HG03097 (cell line): ENCODE measurements at regions not wholly inside any gene's neighbourhood (a gene's known extent, or its start where the extent isn't known, plus 50 kb on each side); places are given as distances from the start of the nearest gene placed in this dataset.
A peak's percentile ranks its signal among the peaks of the same experiment; 100 is the strongest.
"Not testable (repeated sequence)": the region's sequence is repeated elsewhere in the genome, so short reads cannot be mapped to it uniquely, and the experiment has no call there.

Experiments used
- ATAC-seq: cut with Tn5 transposase; IDR thresholded peaks from one replicate; pipeline ENCODE4 v1.9.1; 2021; ENCODE audit not compliant: unreplicated experiment, low FRiP score

GRCh38 chr13:59364641-59365085, 799.1 kb downstream of the DIAPH3 start:
- ATAC-seq = no peak

DNA sequence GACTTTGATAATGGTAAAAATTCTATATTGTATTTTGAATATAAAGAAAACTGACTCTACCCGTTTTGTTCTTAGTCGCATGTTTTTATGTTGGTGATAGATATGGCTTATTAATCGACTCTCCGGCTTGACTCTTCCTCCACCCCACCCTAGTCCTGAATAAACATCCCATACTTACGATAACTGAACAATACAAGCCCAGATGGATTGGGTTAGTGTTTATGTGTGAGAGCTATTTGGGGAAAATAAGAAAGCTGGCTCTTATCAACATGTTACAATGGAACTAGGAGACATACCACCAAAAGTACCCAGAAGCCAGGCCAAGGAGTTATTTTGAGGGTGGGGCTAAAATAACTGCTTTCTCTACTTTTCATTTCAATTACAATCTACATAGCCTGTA, 796.3 kb downstream of the DIAPH3 start:
- ATAC-seq = no peak

DNA sequence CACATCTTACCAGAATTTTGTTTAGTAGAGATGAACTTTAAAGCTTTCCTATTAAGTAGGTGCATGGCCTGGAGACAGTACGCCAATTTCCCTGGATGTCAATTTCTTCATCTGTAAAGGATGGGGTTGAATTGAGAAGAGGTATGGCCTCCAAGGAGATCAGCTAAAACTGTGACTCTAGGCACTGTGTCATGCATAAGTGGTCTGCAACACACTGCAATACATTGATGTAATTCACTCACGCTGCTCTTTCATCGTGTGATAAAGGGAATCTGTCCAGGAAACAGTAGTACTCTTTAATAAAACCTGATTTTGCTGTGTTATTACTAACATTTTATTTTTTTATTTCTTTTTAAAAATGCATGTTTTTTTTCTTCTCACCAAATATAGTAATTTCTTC, 795.8 kb downstream of the DIAPH3 start:
- ATAC-seq = no peak

GRCh38 chr13:59368693-59369092, 795.0 kb downstream of the DIAPH3 start:
- ATAC-seq = no peak

DNA sequence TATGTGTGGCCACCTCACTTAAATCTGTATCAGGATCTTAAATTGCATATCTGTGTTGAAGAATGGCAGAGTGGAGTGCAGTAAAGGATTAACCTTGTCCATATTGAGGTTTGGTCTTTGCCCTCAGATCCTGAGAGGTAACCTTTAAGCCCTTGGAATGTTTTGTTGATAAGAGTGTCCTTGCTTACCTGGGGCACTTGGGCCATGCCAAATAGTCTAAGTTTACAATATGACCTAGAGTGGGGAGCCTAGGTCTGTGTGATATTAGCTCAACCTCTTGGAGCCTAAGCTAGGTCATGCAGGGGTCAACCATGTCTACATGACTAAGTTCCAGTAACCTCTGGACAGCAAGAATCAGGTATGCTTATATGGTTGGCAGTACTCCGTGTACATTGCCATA, 792.5 kb downstream of the DIAPH3 start:
- ATAC-seq = no peak

GRCh38 chr13:59373341-59373740, 790.4 kb downstream of the DIAPH3 start:
- ATAC-seq = no peak

DNA sequence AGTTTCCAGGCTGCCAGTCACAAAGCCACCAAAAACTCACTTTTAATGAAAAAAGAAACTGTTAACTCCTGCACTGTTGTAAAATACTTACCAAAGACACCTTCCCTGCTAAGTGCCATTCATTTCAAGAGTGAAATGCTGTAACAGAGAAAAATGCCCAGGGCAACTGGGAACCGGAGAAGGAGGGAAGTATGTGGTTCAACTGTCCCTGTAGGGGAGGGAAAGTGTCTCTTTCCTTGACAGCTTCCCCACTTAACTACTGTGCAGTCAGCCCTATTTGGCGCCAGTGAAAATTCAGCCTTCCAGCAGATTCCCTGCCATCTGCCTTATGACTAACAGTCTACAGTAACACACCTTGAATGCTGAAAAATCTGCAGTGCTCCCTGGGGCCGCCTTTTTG, 789.0 kb downstream of the DIAPH3 start:
- ATAC-seq = no peak

GRCh38 chr13:59384154-59384553, 779.6 kb downstream of the DIAPH3 start:
- ATAC-seq = no peak

GRCh38 chr13:59391696-59392095, 772.0 kb downstream of the DIAPH3 start:
- peak; percentile 99 for ATAC-seq

DNA sequence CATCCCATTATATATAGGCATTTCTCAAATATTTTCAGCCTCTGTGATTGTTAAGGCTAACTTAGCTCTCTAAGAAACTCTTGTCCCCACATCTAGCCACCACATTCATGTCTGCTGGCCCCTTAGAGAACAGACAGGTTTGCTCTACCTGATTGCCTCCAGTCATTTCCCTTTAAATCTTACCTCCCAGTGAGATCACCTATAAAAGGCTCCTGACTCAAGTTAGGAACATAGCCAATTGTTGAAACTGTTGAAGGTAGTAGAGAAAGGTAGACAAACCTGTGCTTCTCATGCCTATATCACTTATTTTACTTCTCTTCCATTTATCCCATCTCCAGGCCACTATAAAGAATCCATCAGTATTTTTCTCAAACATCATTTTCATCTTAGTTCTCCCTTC, 771.4 kb downstream of the DIAPH3 start:
- ATAC-seq = no peak

GRCh38 chr13:59394496-59394895, 769.2 kb downstream of the DIAPH3 start:
- no peak for ATAC-seq

GRCh38 chr13:59398127-59398526, 765.6 kb downstream of the DIAPH3 start:
- ATAC-seq = no peak

DNA sequence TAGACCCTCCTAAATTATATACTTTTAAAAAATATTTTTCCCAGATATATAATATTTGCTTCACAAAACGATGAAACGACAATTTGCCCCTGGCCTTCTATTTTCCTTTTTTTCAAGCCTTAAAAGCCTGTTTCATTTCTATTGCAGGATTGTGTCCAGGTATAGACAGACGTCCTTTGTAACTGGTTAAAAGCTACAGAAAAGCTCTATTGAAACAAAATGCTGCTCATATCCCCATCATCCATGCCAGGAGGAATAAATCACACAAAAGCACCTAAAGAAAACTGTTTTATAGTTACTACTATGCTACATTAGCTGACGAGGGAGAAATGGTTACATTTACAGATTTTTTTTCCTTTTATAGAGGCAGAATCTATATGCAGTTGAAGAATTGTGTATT, 765.1 kb downstream of the DIAPH3 start:
- no peak for ATAC-seq

DNA sequence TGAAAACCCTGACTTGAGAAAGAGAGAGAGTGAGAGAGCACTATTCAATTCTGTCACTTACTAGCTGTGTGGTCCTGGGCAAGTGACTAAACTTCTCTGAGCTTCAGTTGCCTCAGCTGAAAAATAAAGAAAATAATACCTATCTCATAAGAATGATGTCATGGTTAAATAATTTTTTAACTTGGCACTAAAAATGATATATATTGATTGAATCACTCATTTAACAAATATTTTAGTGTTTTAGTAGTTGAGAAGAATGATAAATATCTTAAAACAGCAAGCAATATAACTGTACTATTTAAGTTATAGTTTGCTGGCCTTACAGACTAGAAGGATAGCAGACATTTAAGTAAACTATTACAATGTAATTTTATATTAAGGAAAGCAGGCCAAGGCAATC, 764.2 kb downstream of the DIAPH3 start:
- ATAC-seq = no peak

DNA sequence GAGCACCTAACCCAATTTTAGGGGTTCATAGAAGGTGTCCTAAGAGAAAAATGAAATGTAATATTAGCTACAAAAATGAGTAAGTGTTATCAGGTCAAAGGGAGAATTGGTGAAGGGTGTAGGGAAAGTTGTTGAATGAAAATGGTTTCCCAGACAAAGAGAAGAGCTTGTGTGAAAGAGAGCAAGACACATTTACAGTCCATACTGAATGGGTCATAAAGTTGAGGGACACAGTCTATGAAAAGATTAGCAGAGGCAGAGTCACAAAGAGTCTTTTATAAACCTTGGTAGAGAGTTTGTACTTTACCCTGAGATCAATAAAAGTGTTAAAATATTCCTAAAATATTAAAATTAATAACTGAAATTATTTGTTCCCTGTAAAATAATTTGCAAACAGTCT, 759.4 kb downstream of the DIAPH3 start:
- no peak for ATAC-seq

- ATAC-seq = not testable (repeated sequence)
Observed at GRCh38 chr13:59407251-59407650, 756.5 kb downstream of the DIAPH3 start.

- ATAC-seq = no peak
Observed at GRCh38 chr13:59408738-59409137, 755.0 kb downstream of the DIAPH3 start.

DNA sequence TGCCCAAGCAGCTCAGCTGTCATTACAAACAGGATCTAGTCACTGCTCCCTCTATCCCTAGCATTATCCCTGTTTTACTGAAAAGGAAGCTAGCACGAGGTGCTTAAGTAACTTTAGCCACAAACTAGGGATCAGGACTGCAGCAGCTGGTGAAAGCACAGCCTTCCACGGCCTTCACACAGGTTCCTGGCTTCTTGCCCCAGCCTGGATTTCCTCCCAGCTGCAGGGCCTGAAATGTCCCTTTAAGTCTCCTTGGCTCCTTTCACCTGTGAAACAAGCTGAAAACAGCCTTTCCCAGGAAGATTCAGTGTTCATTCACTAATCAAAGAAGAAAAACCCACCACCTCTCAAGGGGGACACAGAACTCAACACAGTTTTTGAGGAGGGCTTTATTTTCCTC, 754.5 kb downstream of the DIAPH3 start:
- ATAC-seq = no peak

GRCh38 chr13:59409634-59410200, 754.0 kb downstream of the DIAPH3 start:
- ATAC-seq = no peak

DNA sequence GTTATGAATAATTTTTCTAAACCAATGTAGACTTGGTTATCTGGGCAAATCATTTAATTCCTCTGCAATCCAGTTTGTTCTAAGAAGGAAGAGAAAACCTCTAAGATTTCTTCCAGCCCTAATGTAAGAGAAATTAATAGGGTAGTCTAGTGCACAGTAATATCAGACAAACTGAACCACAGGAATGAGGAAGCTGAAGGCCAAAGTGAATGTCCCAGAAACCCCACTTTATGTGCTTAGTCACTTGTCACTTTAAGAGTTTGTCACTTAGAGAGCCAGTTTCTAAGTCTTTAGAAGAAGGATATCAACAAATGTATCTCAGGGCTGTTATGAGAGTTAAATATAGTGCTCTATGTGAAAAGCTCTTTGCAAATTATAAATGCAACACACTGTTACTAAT, 750.6 kb downstream of the DIAPH3 start:
- no peak for ATAC-seq

- no peak for ATAC-seq
Observed at GRCh38 chr13:59414006-59414405, 749.7 kb downstream of the DIAPH3 start.

- no peak for ATAC-seq
Observed at GRCh38 chr13:59415498-59415897, 748.2 kb downstream of the DIAPH3 start.

DNA sequence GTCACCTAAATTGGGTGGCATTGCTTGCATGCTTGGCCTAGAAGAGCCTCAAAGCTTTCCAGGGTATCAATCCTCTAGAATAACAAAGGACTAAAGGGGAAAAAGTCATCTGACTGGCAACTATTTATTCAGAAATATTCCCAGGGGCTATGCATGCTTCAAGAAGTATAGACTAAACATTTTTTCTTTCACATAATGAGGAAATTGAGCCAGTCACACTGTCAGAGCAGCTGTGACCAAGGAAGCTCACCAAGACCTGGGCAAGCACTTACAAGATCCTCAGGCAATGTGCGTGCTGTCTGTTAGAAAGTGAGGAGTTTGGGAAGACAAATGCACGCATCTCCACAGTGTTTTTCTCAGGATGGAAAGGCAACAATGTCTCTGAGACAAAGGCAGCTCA, 747.2 kb downstream of the DIAPH3 start:
- ATAC-seq = no peak
